Stimulated activated naive CD8-positive, alpha-beta T cell treated with anti-CD3 and anti-CD28 coated beads, Interleukin-15, Interleukin-2, amounts not matched to agents 100 U/mL and 50 U/mL, for 24 hours (primary cell): ENCODE measurements at regions not wholly inside any gene's neighbourhood (a gene's known extent, or its start where the extent isn't known, plus 50 kb on each side); places are given as distances from the start of the nearest gene placed in this dataset.

Source experiments
- ATAC-seq: fragments of 150-1000 bp; cut with Tn5 transposase; one replicate; pipeline ENCODE4 v1.10.0; 2021
- DNase-seq: peaks from one replicate; pipeline ENCODE4 v3.0.0; 2021

- no peak for DNase-seq
These were observed 212.7 kb upstream of the FMR1 start for GRCh38 chrX:147699061-147699460.

GRCh38 chrX:147710301-147710700 lies 201.4 kb upstream of the FMR1 start:
- ATAC-seq = no peak
- DNase-seq = no peak

More at GRCh38 chrX:147699061-147699460, 212.7 kb upstream of the FMR1 start:
- ATAC-seq = no peak

- ATAC-seq = no peak
- DNase-seq = no peak
These were observed 178.3 kb upstream of the FMR1 start for GRCh38 chrX:147733369-147733768.

GRCh38 chrX:147735364-147735763 lies 176.4 kb upstream of the FMR1 start:
- ATAC-seq = no peak
- no peak for DNase-seq

- ATAC-seq (no peak), DNase-seq (no peak)
These were observed 175.7 kb upstream of the FMR1 start for GRCh38 chrX:147736045-147736444.

GRCh38 chrX:147737690-147738089 lies 174.0 kb upstream of the FMR1 start:
- ATAC-seq (peak; percentile 43), DNase-seq (no peak)

GRCh38 chrX:147738265-147738664 lies 173.5 kb upstream of the FMR1 start:
- ATAC-seq (peak; percentile 63), DNase-seq (no peak)

GRCh38 chrX:147739196-147739595 lies 172.5 kb upstream of the FMR1 start:
- DNase-seq = no peak
- no peak for ATAC-seq

GRCh38 chrX:147741776-147742175 lies 169.9 kb upstream of the FMR1 start:
- no peak for ATAC-seq

GRCh38 chrX:147749308-147749707 lies 162.4 kb upstream of the FMR1 start:
- DNase-seq (no peak), ATAC-seq (no peak)

More at GRCh38 chrX:147741776-147742175, 169.9 kb upstream of the FMR1 start:
- DNase-seq = no peak

GRCh38 chrX:147757750-147758149 lies 154.0 kb upstream of the FMR1 start:
- ATAC-seq (no peak), DNase-seq (no peak)

GRCh38 chrX:147763131-147763530 lies 148.6 kb upstream of the FMR1 start:
- peak; percentile 28 for ATAC-seq
- no peak for DNase-seq

GRCh38 chrX:147764868-147765267 lies 146.9 kb upstream of the FMR1 start:
- ATAC-seq (no peak), DNase-seq (no peak)

GRCh38 chrX:147770858-147771257 lies 140.9 kb upstream of the FMR1 start:
- ATAC-seq (no peak), DNase-seq (no peak)

GRCh38 chrX:147776988-147777387 lies 134.7 kb upstream of the FMR1 start:
- DNase-seq (no peak), ATAC-seq (no peak)

- ATAC-seq (no peak), DNase-seq (no peak)
These were observed 132.5 kb upstream of the FMR1 start for GRCh38 chrX:147779173-147779572.

- DNase-seq (no peak), ATAC-seq (no peak)
These were observed 129.9 kb upstream of the FMR1 start for GRCh38 chrX:147781844-147782243.

GRCh38 chrX:147788641-147789350 lies 122.9 kb upstream of the FMR1 start:
- DNase-seq (no peak), ATAC-seq (no peak)

- ATAC-seq (no peak), DNase-seq (no peak)
These were observed 111.1 kb upstream of the FMR1 start for GRCh38 chrX:147800663-147801062.

- DNase-seq (no peak), ATAC-seq (no peak)
These were observed 107.8 kb upstream of the FMR1 start for GRCh38 chrX:147803948-147804347.

- DNase-seq (no peak), ATAC-seq (no peak)
These were observed 99.9 kb upstream of the FMR1 start for GRCh38 chrX:147811803-147812202.

GRCh38 chrX:147827070-147827469 lies 84.6 kb upstream of the FMR1 start:
- DNase-seq = no peak
- ATAC-seq = no peak

GRCh38 chrX:147828719-147829118 lies 83.0 kb upstream of the FMR1 start:
- DNase-seq = no peak
- no peak for ATAC-seq

- ATAC-seq (no peak), DNase-seq (no peak)
These were observed 78.9 kb upstream of the FMR1 start for GRCh38 chrX:147832707-147833348.
